Adrenal gland (tissue), 9 donors: ENCODE measurements at regions not wholly inside any gene's neighbourhood (a gene's known extent, or its start where the extent isn't known, plus 50 kb on each side); places are given as distances from the start of the nearest gene placed in this dataset.

Experiments used
- DNase-seq, 7 donors: peaks; one replicate each; pipeline ENCODE4 v3.0.0-alpha.2; 2019 to 2020
- H3K27ac ChIP-seq, 5 donors: fragments of 200-600 bp; sonication (generic) in 4 of 5; 1 replicate in 3 of 5; 2 replicates in 2 of 5; pipeline versions ENCODE4 v1.5.1 to v1.8.0; 2016 to 2020; ENCODE audit warnings: mild to moderate bottlenecking in 1 of 5
- H3K27me3 ChIP-seq: fragments of 200-600 bp; 2 replicates; pipeline ENCODE4 v1.8.0; 2021
- H3K36me3 ChIP-seq, 2 donors: fragments of 200-600 bp; replicated peaks in 1 of 2; 1 replicate in 1 of 2; 2 replicates in 1 of 2; pipeline versions ENCODE4 v1.5.1 to v1.8.0; 2018 to 2022
- H3K4me1 ChIP-seq, 2 donors: fragments of 200-600 bp; replicated peaks in 1 of 2; 1 replicate in 1 of 2; 2 replicates in 1 of 2; pipeline versions ENCODE4 v1.5.1 to v1.8.0; 2018 to 2021
- H3K4me3 ChIP-seq, 4 donors: fragments of 200-600 bp; sonication (generic) in 3 of 4; one replicate each; pipeline ENCODE4 v1.5.1; 2016 to 2018
- H3K9me3 ChIP-seq, 3 donors: fragments of 200-600 bp; sonication (generic) in 1 of 3; replicated peaks in 1 of 3; 1 replicate in 2 of 3; 2 replicates in 1 of 3; pipeline versions ENCODE4 v1.5.1 to v1.8.0; 2016 to 2021
- POLR2A ChIP-seq, 2 donors: fragments of 450-650 bp; IDR thresholded peaks; one replicate each; pipeline ENCODE4 v1.6.1; 2017; ENCODE audit warnings: antibody characterized with exemption in 2 of 2, mild to moderate bottlenecking in 2 of 2, moderate library complexity in 1 of 2
- WGBS, 4 donors: extraction: QIAGEN DNeasy Blood & Tissue Kit in 2 of 4; methylation state at CpG; one replicate each; pipeline versions ENCODE4 v1.1.5 to v1.1.7; 2013 to 2017; 5-methylcytosine and 5-hydroxymethylcytosine counted together
- intact Hi-C, 2 donors: fragments of 100-400 bp; cut with DNase I; formaldehyde crosslinking; loops; one replicate each; pipeline versions ENCODE4 v1.14.1 to v1.15.0; 2022 to 2023
- TF ChIP-seq, protein P1 (sequence below), 6 experiments: fragments of 450-650 bp in 4 of 6; fragments of 200-600 bp in 2 of 6; sonication (generic) in 1 of 6; IDR thresholded peaks; 1 replicate in 5 of 6; 2 replicates in 1 of 6; pipeline versions ENCODE4 v1.5.1 to v1.8.0; 2016 to 2021; ENCODE audit warnings: antibody characterized with exemption in 6 of 6, mild to moderate bottlenecking in 2 of 6, moderate library complexity in 1 of 6
- donor health status: healthy with polysubstance abuse.
- donor health status: Bipolar disorder and iron deficiency.
- donor health status: DM: yes; HTN: yes; CAD: no.
- donor health status: DM: no; HTN: no; CAD: no.
- donor health status: DM: no; HTN: no; CAD: no.

DNA sequence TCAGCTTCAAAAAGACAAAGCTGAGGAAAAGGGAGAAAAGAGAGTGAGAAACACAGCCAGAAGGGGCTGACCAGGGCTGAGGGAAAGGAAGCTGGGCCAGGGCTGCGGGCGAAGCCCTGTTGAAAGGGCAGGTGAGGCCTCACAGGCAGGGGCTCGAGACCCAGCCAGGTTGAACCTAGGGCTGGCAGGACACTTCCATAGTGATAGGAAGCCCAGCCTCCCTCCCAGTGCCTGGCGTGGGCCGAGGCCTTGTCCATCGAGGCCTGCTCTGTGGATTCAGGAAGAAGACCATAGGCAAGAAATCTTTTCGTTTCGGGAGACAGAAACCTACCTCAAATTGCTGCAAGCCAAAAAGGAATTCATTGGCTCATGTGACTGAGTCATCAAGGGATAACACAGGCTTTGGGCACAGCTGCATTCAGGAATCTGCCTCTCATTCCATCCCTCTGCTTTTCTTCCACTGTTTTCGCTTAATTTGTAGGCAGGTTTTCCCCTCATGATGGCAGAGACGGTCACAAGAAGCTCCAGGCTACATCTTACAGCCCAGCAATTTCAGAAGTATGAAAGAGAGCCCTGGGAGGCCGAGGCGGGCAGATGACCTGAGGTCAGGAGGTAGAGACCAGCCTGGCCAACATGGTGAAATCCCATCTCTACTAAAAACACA, 311.1 kb upstream of the SULF2 start:
- 93 to 98% (median 96%) methylated on average over 12 of the region's 12 CpGs for WGBS, 4 donors
- Histone ChIP-seq H3K4me3 (no peak overlapping the region), H3K27me3 (no peaks in the 10 kb centered on the region), H3K4me1 (no peaks in the 10 kb centered on the region), H3K27ac (no peak overlapping the region), H3K36me3 (no peaks in the 10 kb centered on the region), H3K9me3 (no peaks in the 10 kb centered on the region)
- no peak for DNase-seq
- intact Hi-C loops = no loop called here
- TF ChIP-seq, protein P1, sequence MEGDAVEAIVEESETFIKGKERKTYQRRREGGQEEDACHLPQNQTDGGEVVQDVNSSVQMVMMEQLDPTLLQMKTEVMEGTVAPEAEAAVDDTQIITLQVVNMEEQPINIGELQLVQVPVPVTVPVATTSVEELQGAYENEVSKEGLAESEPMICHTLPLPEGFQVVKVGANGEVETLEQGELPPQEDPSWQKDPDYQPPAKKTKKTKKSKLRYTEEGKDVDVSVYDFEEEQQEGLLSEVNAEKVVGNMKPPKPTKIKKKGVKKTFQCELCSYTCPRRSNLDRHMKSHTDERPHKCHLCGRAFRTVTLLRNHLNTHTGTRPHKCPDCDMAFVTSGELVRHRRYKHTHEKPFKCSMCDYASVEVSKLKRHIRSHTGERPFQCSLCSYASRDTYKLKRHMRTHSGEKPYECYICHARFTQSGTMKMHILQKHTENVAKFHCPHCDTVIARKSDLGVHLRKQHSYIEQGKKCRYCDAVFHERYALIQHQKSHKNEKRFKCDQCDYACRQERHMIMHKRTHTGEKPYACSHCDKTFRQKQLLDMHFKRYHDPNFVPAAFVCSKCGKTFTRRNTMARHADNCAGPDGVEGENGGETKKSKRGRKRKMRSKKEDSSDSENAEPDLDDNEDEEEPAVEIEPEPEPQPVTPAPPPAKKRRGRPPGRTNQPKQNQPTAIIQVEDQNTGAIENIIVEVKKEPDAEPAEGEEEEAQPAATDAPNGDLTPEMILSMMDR (IDR thresholded peaks at IDR 0.05) = no peak
- TF ChIP-seq POLR2A (IDR thresholded peaks at IDR 0.05) = no peak

DNA sequence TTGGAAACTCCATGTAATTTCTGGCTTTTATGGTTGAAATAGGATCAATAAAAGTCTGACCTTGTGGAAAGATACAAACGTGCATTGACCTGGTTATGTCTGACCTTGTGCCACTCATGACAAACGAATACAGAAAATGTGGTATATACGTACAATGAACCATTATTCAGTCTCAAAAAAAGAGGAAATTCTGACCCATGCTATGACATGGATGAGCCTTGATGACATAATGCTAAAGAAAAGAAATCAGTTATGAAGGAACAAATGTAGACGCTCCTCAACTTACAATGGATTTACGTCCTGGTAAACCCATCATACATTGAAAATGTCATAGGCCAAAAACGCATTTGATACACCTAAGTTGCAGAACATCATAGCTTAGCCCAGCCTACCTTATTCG, 309.7 kb upstream of the SULF2 start:
- intact Hi-C loops = no loop called here
- Histone ChIP-seq H3K36me3 (no peaks in the 10 kb centered on the region), H3K27ac (no peak overlapping the region), H3K27me3 (peaks cover 11% of the 10 kb centered on the region), H3K9me3 (no peaks in the 10 kb centered on the region), H3K4me3 (no peak overlapping the region), H3K4me1 (no peaks in the 10 kb centered on the region)
- TF ChIP-seq, protein P1 (IDR thresholded peaks at IDR 0.05) = no peak
- TF ChIP-seq POLR2A (IDR thresholded peaks at IDR 0.05) = no peak
- no peak for DNase-seq
- WGBS, 4 donors = 70 to 80% (median 75%) methylated on average over 7 of the region's 7 CpGs

DNA sequence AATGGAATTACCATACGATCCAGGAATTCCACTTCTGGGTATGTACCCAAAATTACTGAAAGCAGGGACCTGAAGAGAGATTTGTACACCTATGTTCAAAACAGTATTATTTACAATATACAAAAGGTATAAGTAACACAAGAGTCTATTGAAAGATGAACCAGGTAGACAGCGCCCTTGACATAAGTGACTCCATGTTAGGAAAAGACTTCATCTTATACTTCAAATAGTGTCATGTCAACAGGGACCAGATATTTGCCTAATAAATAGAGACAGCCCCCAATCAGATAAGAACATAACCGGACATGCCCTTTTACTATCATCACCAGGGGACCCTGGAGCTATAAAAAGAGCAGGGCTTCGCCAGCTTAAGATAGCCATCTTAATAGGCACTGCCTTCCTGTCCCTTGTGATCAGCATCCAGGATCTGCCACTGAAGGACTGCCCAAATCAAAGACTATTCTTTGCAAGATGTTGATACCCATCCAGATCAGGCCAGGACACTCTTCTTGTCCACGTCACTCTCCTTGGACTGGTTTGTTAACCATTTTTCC, 309.0 kb upstream of the SULF2 start:
- Histone ChIP-seq H3K9me3 (no peaks in the 10 kb centered on the region), H3K27me3 (peaks cover 11% of the 10 kb centered on the region), H3K27ac (no peak overlapping the region), H3K36me3 (no peaks in the 10 kb centered on the region), H3K4me1 (no peaks in the 10 kb centered on the region), H3K4me3 (no peak overlapping the region)
- DNase-seq = no peak
- intact Hi-C loops = no loop called here
- WGBS, 4 donors = 78 to 85% (median 83%) methylated on average over 5 of the region's 5 CpGs
- TF ChIP-seq POLR2A (IDR thresholded peaks at IDR 0.05) = no peak
- TF ChIP-seq, protein P1 (IDR thresholded peaks at IDR 0.05) = no peak

DNA sequence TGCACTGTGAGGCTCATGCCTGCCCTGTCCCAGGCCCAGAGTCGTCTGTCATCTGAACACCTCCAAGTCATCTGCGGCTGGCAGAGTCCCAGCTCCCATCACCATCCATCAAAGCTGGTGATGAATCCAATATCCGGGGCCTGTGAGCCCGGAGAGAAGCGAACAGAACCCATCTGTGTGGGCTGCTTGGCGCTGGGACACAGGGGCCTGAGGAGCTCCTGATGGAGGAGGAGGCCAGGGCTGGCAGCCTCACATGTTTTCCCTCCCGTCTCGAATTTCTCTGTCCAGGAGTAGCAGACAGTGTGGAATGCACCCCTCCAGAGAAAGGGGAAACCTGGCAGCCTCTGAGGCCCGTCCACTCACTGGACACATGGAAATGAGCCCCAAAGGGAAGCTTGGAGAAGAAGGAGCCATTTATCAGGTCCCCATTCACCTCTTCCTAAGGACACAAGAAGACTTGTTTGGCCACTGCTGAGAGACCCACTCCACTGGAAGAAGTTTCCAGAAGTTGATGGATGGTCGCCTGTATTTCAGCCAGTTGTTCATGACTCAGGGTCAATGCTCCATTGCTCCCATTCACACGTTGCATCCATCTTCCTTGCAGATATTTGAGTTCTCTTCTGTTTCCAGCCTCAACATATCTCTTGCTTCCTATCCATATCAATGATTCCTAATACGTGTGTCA, 307.5 kb upstream of the SULF2 start:
- H3K27ac ChIP-seq = no peak overlapping the region
- TF ChIP-seq, protein P1 (IDR thresholded peaks at IDR 0.05) = no peak

More for the DNA sequence above, 307.5 kb upstream of the SULF2 start:
- Histone ChIP-seq H3K4me1 (no peaks in the 10 kb centered on the region), H3K4me3 (no peak overlapping the region), H3K9me3 (no peaks in the 10 kb centered on the region), H3K36me3 (no peaks in the 10 kb centered on the region), H3K27me3 (peaks cover 11% of the 10 kb centered on the region)
- WGBS, 4 donors = 68 to 77% (median 73%) methylated on average over 7 to 12 of the region's 12 CpGs
- DNase-seq = no peak
- intact Hi-C loops = no loop called here
